OCI-LY3 (cell line): ENCODE measurements at regions not wholly inside any gene's neighbourhood (a gene's known extent, or its start where the extent isn't known, plus 50 kb on each side); places are given as distances from the start of the nearest gene placed in this dataset.

Experiments
- EZH2phosphoT487 ChIP-seq: fragments of 200-600 bp; shearing (Covaris generic); IDR thresholded peaks from 2 replicates; pipeline ENCODE4 v1.6.1; 2018; ENCODE audit warnings: antibody characterized with exemption, mixed run types, low read depth
- TF ChIP-seq, protein P1 (sequence below): fragments of 200-600, 300-600 bp; sonication (generic); IDR thresholded peaks from 2 replicates; pipeline ENCODE4 v1.5.1; 2014; ENCODE audit warnings: antibody characterized with exemption, low read length, low read depth

DNA sequence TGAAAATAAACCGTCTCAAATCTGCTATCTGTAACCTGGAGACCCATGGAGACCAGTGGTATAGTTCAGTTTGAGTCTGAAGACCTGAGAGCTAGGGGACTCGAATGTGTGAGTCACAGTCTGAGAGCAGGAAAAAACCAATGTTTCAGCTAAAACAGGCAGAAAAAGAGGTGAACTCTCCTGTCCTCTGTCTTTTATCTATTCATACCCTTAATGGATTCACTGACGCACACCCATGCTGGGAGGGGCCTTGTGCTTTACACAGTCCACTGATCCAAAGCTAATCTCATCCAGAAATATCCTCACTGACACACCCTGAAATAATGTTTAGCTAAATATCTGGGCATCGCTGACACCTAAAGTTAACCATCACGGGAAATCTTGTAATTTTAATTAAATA lies 297.9 kb downstream of the GPM6A start:
- TF ChIP-seq, protein P1, sequence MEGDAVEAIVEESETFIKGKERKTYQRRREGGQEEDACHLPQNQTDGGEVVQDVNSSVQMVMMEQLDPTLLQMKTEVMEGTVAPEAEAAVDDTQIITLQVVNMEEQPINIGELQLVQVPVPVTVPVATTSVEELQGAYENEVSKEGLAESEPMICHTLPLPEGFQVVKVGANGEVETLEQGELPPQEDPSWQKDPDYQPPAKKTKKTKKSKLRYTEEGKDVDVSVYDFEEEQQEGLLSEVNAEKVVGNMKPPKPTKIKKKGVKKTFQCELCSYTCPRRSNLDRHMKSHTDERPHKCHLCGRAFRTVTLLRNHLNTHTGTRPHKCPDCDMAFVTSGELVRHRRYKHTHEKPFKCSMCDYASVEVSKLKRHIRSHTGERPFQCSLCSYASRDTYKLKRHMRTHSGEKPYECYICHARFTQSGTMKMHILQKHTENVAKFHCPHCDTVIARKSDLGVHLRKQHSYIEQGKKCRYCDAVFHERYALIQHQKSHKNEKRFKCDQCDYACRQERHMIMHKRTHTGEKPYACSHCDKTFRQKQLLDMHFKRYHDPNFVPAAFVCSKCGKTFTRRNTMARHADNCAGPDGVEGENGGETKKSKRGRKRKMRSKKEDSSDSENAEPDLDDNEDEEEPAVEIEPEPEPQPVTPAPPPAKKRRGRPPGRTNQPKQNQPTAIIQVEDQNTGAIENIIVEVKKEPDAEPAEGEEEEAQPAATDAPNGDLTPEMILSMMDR = no peak
- no peak for TF ChIP-seq EZH2phosphoT487
